COLO829 (cell line): ENCODE measurements at regions not wholly inside any gene's neighbourhood (a gene's known extent, or its start where the extent isn't known, plus 50 kb on each side); places are given as distances from the start of the nearest gene placed in this dataset.
"Not testable (repeated sequence)": the region's sequence is repeated elsewhere in the genome, so short reads cannot be mapped to it uniquely, and the experiment has no call there.

Experiments
- DNase-seq: peaks from one replicate; pipeline ENCODE4 v3.0.0; 2012; ENCODE audit warnings: low spot score

DNA sequence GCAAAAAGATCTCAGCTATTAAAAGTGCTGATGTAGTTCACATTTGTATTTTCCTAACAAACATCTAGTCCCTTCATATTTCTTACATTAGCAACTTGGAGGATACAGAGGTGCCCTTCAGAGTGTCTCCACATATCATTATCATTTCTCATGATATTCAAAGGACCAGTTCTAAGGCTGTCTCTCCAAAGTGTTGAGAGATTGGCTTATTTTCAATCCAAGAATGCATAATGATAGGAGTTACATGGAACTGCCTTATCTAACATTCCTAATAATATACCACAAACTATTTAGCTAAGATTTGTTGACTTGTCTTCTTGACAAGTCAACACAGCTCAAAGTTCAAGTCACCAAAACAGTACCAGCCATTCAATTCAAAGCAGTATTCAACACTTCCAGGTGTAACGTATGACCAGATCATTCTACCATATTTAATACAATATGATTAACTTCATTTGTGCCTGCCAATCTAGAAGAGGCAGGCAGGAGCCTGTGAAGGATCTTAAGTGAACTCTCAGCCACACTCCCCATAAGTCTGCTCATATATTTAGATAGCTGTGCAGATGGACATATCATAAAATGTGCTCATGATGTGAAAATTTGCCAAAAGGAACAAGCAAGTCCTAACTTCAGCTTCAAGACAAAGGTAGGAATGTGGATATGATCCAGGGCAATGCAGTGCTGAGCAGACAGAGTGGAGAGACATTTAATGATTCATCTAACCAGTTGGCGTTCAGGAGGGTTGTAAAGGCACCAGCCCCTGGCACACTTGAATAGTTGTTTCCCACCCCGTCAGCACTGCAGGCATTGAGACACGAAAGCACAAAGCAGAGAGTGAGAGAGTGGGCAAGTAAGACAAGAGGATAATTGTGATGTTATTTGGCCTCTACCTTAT, 108.3 kb downstream of the MTERF1 start:
- DNase-seq, result peak; percentile 47

DNA sequence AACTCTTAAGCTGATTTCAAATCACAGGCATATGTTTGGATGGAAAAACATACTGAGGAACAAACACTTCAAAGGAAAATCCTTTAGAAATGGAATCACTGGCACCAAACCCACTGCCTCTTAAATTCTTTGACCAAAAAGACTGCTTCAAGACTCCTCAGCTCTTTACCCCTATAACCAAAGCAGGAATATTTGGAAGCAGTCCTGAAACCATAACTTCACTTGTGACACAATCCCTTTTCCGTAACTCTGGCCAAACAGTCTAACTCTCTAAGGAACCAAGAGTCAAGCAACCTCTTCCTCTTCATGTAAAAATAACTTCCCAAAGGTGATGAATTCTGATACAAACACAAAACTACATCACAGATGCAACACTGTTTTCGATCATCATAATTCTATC, 104.3 kb downstream of the MTERF1 start:
- DNase-seq, result no peak

DNA sequence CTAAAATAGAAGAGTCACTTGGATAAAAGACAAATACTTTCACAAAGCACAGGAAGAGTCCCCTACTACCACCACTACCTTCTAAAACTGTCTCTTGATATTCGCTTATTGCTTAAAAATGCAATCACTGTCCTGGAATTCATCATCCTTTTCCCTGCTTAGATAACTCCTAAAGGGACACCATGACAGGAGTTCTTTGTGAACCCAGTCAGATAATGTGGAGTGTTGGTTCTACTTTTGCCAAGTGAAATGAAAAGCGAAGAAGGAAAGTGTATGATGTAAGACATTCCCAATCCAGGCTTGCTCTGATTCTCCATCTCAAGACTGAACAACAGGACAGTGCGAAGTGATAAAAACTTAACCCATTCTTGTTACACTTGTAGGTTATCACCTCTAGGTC, 103.0 kb downstream of the MTERF1 start:
- no peak for DNase-seq

DNA sequence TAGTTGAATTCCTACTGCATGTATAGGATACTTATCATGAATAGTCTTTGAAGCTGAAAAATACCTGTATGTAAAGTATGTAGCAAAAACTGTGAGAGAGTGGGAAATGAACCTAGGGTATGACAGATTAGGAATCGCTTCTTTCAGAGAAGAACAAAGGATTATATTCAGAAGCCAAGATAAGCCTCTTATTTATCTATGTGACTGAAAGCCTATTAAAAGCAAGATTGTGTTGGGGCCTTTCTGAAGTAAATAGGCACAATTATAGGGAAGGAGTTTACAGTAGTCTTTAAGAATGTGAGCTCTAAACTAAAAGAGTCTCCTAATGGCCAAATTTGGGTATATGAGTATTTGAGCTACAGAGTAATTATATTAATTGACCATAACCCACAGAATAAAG, 102.1 kb downstream of the MTERF1 start:
- peak; percentile 74 for DNase-seq

DNA sequence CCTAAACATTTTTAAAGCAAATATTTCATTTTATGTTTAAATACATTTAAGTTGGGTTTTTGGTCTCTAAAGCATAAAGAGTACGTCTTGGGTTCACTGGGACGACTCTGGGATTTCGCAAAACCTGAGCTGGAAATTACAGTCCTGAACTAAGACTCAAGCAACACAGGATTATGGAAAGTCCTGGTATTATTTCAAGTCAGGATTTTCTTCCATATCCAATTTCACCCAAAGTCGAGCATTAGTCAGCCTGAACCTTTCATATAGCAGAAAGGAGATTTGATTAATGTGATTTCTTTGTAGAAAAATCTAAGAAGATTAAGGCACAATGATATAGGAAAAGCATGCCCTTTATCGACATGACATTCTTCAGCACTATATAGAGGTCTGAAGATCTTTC, 100.0 kb downstream of the MTERF1 start:
- DNase-seq, result no peak

DNA sequence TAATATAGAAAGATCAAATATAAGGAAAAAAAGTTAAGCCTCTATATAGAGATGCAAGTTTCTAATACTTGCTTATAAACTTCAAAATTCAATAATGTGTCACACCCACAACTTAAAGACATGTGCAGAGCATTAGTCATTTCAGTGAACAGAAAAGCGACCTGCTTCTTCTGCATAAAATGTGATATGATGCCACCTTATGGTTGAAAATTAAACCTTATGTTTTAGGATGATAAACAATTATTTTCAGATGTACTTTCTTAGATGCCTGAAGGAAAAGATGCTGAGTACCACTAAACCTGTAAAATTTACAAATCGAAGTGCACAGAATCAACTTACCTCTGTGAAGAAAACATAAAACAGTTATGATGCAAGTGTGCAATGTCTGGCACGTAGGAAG, 96.0 kb downstream of the MTERF1 start:
- DNase-seq, result peak; percentile 72

DNA sequence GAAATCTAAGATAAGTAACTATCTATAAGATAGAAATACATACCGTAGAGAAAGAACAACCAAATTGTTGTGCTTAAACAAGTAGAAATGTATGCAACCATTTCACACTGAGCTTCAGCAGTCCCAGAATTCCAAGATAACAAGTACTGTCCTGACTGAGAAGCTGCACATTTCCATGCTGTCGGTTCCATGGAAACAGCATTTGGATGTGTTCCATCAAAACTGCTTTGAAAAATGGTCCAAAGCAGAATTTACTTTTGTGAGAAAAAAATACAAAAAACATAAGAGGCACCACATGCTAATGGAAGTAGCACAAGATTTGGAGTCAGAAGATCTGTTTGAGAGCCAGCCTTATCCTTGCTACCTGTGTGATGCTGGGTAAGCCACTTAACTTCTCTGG, 92.6 kb downstream of the MTERF1 start:
- DNase-seq, result no peak

DNA sequence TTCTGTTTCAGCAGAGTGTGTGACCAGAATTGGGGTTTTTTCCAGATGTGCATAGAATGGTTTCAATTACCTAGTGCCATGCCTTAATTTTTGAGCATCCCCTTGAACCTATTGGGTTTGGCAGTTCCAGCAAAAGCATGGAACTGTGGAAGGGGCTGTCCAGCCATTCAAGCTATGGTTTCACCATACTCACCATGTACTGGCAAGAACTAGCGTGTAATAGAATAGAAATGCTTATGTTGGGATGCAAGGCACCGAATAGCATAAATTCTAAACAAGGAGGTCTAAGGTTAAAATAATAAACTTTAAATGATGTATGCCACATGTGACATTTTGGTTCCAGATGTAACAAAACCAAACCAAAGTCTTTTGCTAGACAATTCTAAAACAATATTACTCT, 91.4 kb downstream of the MTERF1 start:
- no peak for DNase-seq

DNA sequence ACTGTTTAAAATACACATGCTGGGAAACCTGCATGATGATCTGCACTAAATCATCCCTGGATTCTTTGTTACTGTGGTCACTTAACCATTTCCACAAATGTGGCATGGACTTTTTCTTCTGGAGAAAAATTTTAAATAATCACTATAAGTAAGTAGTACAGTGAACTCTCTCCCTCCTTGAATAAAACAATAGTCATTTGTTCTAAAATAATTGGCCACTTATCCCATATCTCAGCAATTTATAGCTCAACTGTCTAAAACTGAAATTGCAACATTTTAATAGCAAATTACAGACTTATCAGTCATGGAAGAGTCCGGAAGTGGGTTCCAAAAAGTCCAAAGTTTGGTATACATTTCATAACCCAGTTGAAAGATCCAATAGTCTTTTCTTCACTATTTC, 90.9 kb downstream of the MTERF1 start:
- peak; percentile 54 for DNase-seq

DNA sequence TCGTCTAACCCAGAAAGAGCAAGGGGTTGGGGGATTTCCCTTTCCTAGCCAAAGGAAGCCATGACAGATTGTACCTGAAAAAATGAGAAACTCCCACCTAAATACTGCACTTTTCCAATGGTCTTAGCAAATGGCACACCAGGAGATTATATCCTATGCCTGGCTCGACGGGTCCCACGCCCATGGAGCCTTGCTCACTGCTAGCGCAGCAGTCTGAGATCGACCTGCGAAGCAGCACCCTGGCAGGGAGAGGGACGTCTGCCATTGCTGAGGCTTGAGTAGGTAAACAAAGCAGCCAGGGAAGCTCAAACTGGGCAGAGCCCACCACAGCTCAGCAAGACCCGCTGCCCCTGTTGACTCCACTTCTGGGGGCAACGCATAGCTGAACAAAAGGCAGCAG, 89.9 kb downstream of the MTERF1 start:
- not testable (repeated sequence) for DNase-seq

DNA sequence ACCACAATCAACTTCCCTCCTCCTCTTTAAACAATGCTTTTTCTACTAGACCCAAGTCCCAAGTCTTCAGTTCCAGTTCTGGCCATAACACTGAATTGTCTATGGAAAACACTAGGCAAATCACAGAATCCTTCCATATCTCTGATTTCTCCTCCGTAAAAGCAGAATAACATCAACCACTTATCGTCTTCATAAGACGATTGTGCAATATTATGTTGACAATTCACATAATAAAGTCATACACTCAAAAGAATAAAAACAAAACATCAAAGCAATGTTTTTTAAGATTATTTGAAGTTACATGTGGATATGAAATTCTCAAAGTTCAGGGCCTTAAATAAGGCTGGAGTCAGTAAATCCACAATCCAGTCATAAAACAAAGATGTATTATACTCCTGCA, 84.4 kb downstream of the MTERF1 start:
- DNase-seq, result no peak

DNA sequence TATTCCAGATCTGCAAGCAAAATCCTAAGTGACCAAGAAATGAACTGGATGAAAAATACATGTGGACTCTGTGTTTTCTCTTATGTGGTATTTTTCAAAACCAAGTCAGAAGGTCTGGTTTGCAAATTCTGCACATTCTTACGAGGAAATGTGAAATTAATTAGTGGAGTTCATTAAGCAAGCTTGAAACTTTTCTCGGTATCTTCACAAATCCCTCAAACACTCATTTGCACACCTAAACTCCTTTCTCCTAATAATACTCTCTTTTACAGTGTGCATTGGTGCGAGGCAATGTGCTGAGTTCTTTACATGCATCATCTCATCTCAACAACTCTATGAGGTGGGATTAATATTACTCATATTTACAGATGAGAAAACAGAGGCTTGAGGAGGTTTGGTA, 82.1 kb downstream of the MTERF1 start:
- DNase-seq, result no peak

DNA sequence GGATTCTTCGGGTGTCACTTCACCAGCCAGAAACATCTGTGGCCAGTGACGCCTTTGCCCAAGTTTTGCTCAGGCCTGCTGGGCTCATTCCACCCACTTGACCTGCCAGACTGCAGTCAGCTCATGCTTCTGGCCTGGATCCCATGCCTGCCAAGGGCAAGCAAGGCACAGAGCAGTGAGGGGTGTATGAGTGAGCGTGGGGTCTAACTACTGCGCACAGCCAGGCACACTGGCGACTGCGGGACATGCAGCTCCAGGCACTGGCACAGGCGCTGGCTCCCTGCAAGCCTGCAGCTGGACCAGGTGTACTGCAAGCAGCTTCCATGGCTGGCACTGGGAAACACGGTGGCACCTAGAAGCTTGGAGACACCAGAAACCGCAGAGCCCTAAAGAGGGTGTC, 80.1 kb downstream of the MTERF1 start:
- DNase-seq, result no peak

DNA sequence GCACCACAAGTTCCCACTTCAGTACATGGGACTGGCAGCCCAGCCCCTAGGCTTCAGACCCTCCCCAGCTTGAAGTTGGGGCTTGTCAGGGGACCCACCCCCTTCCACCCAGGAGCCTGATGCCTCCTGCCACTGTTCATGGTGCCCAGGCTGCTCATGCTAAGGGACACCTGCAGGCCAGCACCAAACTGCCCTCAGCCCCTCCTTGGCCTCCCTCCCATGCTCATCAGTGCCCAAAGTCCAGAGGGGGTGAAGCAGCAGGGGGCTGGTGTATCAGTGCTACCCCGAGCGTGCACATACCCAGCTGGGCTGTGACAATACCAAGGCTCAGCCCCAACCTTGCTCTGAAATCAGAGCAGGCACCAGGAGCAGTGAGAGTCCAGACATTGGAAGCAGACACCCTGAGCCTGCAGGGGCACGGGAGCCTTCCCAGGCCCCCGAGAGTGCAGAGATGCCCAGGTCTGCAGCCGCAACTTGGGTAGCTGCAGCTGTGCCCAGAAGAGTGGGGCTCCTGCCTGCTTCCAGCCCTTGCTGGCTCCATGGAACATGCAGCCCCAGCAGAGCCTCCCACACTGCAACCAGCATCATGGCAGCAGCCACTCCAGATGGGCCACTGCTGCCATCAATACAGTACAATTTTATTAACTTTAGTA, 79.0 kb downstream of the MTERF1 start:
- no peak for DNase-seq

DNA sequence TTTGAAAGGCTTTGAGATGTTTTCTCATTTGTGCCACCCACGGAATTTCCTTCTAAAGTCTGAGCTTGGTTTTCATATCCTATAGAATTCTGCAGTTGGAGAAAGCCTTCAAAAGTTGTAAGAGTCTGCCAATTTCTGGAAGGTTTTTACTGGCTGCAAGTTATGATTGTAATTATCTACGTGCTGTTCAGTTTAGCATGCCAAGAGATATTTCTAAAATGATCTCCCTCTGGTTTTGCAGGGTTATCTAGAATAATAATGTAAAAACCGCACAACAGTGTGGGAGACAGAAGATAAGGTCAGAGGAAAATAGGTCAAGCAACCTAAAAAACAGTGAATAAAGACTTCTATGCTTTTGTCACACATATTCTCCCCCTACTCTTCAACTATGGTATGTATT, 69.3 kb downstream of the MTERF1 start:
- DNase-seq, result no peak

DNA sequence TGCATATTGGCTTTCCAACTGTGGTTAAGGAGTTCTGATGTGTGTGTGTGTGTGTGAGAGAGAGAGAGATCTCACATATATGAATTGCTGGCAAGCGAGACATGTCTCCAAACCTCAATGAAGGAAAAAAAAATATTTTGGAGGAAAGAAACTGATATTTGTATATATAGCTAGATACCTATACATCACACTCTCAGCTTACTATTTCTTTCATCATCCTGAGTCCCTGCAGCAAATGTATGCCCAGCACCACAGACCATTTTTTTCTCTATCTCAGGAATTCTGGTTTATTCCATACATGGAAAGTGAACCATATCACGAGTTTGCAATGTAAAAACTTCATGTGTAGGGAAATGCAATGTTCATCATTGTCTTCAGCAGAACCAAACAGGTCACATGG, 68.9 kb downstream of the MTERF1 start:
- no peak for DNase-seq

DNA sequence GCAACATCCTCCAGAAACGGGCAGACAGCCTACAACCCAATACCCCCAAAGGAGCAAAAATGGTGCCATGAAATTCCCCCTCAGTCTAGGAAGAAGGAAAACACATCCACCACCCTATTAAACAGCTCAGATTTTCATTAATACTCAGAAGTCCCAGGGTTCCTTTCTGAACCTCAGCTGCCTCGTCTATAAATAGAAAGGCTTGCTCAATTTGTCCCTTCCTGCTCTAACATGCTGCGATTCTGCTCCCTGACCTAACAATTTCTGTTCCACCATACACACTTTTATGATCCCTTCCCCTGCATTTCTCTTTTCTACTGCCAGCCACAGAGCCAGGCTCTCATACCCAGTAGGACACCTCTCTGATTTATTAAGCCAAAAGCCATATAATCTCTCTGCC, 68.1 kb downstream of the MTERF1 start:
- DNase-seq, result no peak

DNA sequence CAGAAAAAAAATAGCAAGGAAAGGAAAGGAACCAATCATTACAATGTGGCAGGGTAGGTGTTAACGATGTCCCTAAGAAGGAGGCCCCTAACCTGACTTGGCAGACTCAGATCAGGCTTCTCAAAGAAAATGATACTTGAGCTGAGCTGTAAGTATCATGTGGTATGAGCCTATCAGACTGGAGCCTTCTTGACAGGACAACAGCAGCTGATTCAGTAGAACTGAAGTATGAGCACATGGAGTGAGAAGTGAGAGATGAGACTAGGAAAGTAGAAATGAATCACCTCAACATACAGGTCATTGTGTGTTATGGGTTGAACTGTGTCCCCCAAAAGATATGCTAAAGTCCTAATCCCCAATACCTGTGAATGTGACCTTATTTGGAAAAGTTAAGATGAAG, 66.3 kb downstream of the MTERF1 start:
- no peak for DNase-seq
